Epithelial cell of prostate (primary cell): ENCODE measurements at regions not wholly inside any gene's neighbourhood (a gene's known extent, or its start where the extent isn't known, plus 50 kb on each side); places are given as distances from the start of the nearest gene placed in this dataset.
"Not testable (repeated sequence)": the region's sequence is repeated elsewhere in the genome, so short reads cannot be mapped to it uniquely, and the experiment has no call there.

Experiments used
- DNase-seq: peaks from one replicate; pipeline ENCODE4 v3.0.0-alpha.2; 2011; ENCODE audit warnings: low read depth, low spot score
- H3K27ac ChIP-seq: fragments of 450-650 bp; 2 replicates; pipeline ENCODE4 v1.5.1; 2017; ENCODE audit warnings: mild to moderate bottlenecking

DNA sequence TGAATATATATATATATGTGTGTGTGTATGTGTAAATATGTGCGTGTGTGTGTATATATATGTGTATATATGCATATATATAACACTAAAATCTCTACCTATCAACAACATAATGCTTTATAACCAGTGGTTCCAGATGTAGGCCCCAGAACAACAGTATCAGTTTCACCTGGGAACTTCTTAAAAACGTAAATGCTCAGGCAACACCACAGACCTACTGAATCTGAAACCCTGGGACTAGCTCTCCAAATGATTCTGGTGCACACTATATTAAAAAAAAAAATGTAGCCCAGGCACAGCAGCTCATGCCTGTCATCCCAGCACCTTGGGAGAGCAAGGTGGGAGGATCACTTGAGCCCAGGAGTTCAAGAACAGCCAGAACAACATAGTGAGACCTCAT is 67.1 kb upstream of the ZSCAN2 start:
- not testable (repeated sequence) for H3K27ac ChIP-seq, DNase-seq

DNA sequence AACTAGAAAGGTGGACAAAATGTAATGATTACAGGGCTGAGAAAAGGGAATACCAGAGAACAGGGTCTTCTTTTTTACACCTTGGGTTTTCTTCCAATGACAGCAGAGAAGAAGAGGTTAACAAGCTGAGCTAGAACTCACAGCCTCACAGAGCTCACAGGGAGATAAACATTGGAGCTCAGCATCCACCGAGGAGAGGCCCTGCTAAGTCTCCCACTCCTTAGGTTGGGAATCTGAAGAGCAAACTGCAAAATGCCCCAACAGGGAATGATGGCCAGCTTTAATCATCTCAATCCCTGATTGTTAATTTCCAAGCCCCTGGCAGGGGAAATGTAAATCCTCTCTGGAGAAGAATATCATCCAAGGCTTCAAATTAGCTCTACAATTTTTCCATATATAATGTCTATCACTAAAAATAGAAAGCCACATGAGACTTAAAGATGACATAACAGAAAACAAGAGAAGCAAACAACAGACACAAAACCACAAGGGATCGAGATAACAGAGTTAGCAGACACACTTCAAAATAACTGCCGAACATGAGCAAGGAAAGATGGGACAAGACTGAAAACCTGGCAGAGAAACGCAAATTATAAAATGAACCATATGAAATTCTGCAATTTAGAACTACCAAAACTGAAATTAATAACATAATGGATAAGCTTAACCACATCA is 66.1 kb upstream of the ZSCAN2 start:
- not testable (repeated sequence) for H3K27ac ChIP-seq, DNase-seq

DNA sequence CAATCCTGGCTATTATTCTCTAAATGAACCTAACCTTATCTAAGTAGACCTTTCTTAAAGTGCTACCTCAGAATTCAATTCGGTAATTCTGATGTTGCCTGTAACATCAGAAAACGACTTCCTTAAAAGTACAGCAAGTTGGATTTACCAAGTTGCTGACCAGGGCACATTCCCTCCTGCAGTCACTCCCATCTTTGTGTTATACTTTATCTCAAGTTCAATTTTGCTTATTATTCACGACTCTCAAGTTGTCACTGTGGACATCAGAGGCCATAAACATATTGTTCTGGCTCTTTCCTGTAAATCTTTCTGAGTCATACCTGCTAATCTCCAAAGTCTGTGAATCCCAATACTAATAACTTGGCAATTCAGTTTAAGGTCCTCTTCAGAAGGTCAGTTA is 64.6 kb upstream of the ZSCAN2 start:
- not testable (repeated sequence) for H3K27ac ChIP-seq, DNase-seq

DNA sequence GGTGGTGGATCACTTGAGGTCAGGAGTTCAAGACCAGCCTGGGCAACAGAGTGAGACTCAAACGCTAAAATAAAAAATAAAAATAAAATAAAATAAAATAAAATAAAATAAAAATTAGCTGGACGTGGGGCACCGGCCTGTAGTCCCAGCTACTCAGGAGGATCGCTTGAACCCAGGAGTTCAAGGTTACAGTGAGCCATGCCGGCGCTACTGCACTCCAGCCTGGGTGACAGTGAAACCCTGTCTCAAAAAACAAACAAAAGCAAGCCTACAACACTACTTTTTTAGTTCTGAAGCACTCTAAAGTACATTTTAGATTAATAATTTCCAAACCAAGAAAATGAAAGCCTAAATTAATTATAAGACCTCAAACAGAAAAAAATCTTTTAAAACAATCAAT is 56.2 kb upstream of the ZSCAN2 start:
- not testable (repeated sequence) for H3K27ac ChIP-seq, DNase-seq

DNA sequence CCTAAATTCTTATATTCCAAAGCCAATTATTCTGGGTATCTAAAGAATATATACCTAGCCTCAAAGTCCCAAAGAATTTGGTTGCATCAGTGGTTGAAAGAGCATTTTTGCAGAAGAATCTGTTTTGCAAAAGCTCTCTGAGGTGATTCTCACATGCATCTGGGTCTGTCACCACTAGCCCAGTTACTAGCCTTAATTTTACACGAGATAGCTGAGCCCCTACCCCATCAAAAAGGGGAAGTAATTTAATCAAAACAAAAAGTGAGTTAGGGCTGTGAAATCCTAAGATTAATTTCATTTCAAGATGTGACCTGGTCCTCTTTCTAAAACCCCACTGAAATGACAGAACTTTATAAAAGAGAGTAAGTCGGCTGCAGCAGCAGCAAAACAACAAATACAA is 53.7 kb upstream of the ZSCAN2 start:
- not testable (repeated sequence) for DNase-seq, H3K27ac ChIP-seq

DNA sequence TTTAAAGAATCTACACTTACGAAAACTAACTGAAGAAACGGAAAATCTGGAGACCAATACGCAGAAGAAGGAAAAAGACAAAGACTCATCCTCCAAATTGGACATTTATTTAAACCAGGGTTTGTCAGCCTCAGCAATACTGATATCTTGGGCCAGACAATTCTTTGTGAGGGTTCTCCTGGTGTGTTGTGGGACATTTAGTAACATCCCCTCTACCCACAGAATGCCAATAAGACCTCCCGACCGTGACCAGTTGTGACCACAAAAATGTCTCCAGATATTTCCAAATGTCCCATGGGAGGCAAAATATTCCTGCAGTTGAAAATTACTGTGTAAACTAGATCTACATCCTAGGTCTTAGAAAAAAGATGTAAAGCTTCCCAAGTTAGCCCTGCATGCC is 50.3 kb upstream of the ZSCAN2 start:
- H3K27ac ChIP-seq, DNase-seq: not testable (repeated sequence)
